HG03064 (cell line): ENCODE measurements at regions not wholly inside any gene's neighbourhood (a gene's known extent, or its start where the extent isn't known, plus 50 kb on each side); places are given as distances from the start of the nearest gene placed in this dataset.

Source experiments
- ATAC-seq: cut with Tn5 transposase; IDR thresholded peaks from one replicate; pipeline ENCODE4 v1.9.1; 2021; ENCODE audit warnings: low read depth; ENCODE audit not compliant: unreplicated experiment

DNA sequence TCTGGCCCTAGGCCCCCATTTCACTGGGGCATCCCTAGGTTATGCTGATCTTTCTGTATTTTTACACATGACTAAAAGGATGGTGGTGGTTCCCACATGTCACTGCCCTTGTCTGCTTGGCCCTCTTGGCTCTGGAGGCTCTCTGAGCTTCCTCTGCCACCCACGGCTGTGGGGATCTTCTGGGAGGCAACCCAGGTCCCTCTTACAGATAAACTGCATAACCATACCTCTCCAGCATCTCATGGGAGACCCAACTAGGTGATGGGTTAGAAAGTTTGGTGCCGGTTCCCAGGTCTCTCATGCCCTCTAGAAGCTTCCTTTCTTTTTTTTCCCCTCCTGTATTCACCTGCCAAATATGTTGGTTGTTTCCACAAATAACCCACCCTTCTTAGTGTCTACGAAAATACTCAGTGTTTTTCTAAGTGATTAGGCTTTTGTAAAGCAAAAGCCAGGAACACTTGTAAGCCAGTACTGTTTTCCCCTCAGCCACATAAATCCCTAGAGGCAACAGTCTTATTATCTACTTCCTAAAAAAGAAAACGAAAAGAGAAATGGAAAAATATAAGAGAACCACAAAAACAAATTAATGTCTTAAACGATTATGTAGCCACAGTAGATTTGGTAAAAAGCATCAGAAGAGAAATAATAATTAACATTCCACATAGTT lies 71.7 kb upstream of the SMLR1 start:
- ATAC-seq = no peak

DNA sequence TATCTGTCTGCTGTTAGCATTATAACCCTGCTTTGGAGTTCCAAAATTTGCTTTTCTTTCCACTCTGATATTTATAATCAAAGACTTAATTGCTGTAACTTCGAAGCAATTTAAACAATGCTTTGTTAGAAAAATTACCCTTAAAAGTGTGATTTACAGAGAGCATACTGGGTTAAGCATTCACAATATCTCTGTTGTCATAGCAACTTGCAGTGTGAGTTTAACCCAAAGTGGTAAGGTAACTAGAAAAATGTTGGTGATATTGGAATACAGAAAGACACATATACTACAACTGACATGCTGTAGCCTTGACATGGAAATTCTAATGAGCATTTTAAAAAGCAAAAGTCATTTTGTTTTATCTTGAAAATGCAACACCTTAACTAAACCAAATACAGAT lies 70.4 kb upstream of the SMLR1 start:
- no peak for ATAC-seq

DNA sequence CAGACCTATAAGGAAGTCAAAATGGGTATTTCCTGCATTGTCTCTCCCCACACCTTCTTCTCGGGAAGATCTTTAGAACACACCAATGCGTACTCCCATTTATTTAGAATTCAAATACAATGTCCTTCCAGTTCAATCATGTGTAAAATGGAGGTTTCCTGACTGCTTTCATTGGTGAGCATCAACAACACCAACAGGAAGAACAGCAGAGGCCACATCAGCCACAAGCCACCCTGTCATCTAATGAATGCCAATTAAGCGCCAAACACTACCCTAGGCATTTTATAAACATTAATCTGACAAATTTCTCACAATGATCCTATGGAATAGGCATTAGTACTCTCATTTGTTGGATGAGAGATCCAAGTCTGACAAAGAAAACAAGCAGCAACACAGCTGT lies 68.4 kb upstream of the SMLR1 start:
- no peak for ATAC-seq

DNA sequence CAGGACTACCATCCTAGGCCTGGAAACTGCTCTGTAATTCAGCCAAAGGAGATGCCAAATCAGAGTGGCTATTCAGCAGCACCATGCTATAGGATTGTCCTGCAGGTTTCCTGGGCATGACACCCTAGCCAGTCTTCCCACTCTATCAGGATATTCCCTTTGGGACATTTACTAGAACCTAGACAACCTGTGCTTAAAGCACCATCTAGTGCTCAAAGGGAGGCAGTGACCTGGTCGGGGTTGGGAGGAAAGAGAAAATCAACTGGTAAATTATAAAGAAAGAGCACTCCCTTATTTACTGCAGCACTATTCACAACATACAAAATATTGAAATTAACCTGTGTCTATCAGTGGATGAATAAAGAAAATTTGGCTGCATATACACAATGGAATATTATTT lies 67.2 kb upstream of the SMLR1 start:
- ATAC-seq = no peak

DNA sequence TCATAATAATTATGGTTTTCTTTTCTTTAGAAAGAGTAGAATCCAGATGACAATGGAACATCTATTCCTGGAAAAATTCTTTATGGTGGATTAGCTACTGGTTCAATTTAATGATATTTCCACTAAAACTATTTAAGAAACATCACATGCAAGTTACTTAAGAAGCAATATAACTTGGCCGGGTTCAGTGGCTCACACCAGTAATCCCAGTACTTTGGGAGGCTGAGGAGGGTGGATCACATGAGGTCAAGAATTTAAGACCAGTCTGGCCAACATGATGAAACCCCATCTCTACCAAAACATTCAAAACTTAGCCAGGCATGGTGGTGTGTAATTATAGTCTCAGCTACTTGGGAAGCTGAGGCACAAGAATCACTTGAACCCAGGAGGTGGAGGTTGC lies 65.9 kb upstream of the SMLR1 start:
- ATAC-seq = no peak

DNA sequence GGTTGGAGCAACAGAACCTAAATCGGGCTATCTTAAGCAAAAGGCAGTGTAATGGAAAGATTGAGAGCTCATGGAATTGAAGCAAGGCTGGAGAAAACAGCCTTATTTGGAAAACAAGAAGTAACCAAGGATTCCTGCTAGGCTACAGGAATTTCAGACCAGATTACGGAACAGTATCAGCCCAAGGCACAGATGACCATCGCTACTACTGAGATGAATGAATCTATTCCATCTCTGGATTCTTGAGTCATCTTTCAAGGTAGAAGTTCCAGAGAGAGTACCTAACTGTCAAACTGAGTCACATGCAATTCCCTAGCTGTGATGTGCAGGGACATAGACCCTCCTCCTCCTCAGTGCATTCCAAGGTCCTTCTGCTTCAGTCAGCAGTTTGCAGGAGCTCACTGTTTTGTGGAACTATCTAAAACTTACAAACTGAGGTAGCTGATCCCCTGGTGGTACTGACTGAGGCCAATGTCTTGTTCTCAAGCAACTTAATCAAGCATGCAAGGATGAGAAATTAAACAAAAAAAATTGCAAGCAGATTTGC lies 62.0 kb upstream of the SMLR1 start:
- ATAC-seq = no peak

DNA sequence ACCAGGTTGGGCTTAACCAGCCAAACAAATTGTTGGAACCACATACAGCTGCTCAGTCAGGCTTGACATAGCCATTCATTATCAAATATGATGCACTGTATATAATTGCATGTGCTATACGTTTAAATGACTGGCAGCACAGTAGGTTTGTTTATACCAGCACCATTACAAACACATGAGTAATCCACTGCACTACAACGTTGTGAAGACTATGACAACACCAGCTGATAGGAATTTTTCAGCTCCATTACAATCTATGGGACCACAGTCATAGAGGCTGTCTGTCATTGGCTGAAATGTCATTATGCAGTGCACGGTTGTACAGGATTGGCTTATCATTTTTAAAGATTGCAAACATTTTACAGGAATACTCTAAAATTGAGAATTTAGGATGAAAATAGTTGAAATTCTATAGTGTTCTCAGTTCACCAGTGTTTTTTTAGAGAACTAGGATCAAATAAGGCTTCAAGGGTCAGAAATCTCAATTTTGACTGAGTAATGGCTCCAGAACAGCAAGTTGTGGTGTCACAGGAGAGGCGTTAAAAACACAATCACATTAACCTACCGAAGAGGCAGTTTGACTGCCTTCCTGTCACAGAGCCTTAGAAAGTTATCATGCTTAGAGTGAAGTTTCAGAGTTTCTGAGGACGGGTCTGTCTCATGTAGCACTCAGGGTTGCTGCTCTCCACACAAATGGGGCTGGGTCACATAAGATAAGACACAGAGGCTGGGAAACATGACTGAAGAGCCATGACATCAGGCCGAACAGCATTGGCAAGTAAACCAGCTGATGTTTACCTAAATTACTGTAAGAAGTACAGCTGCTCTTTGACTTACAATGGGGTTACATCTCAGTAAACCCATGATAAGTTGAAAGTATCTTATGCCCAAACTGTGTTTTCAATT lies 60.7 kb upstream of the SMLR1 start:
- ATAC-seq = no peak

DNA sequence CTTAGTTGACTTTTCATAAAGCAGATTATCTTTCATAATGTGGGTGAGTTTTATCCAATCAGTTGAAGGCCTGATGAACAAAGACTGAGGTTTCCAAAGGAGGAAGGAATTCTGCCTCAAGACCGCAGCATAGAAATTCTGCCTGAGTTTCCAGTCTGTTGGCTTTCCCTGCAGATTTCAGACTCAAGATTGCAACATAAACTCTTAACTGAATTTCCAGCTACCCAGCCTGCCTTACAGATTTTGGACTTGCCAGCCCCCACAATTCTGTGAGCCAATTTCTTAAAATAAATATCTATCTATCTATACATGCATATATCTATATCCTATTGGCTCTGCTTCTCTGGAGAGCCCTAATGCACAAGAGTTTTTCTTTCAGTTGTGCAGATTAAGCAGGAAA lies 57.3 kb upstream of the SMLR1 start:
- no peak for ATAC-seq

DNA sequence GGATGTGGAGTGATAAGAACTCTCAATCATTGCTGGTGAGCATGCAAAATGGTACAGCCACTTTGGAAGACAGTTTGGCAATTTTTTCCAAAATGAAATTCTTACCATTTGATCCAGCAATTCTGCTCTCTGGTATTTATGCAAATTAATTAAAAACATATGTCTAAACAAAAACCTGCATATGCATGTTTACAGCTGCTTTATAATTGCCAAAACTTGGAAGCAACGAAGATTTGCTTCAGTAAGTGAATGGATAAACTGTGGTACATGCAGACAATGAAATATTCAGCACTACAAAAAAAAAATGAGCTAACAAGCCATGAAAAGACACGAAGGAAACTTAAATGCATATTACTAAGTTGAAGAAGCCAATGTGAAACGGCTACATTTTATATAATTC lies 55.5 kb upstream of the SMLR1 start:
- ATAC-seq = no peak

DNA sequence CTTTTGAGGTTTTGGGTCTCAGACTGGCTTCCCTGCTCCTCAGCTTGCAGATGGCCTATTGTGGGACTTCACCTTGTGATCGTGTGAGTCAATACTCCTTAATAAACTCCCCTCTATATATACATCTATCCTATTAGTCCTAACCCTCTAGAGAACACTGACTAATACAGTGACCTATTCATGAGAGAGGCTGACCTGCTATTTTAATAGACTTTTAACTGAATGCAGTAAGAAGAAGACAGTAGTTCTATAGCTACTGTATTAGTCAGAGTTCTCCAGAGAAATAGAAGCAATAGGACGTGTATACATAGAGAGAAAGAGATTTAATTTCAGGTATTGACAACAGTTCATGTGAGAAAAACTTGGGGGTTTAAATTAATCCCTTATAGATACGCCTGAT lies 53.3 kb upstream of the SMLR1 start:
- ATAC-seq = no peak

DNA sequence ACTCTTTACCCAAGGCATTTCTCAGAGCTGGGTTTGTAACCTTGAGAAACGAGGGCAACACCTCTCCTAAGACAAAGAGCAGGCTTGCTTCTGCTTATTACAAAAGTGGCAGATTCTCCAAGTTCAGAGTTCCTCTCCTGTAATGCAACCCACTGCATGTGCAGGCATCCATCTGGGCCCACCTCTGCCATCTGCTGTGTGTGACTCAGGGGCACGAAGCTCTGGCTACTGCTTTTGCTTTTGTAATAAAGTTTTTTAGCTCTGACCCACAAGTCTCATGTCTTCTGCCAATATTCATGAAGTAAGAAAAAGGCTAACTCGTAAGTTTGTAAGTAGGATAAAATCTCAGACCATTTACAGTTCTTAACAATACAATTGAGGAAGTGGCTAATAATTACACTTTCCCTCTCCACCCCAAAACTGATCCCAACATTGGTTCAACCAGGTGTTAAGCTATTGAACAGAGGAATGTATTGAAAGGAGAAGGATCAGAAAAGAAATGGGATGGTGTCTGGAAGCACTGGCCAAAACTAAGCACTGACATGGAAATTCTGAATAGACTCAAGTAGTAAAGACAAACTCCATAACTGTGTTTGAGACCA lies 51.7 kb upstream of the SMLR1 start:
- no peak for ATAC-seq

DNA sequence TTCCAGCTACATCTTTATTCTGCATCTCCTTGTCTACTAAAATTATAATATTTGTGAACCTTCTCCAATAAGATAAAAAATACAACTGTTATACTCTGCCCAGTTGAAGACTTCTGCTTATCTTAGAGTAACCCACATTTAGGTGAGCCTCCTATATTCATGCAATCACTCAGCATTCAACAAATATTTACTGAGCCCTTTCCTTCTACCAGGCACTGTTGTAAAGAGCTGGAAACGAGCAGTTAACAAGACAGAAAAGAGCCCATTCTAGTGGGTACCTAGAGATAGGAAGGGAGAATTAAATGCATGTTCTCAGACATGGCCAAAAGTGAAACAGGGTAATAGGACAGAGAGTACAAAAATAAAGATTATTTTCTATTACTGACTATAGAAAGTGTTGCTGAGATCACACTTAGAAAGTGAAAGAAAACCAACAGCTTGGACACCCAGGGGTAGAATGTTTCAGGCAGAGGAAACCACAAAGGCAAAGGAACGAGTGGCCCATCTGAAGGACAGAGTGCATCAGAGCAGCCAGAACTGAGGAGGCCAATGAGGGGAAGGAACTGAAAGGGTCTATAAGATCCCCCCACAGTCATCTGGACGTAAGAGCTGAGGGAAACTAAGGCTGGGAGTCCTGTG lies 50.8 kb upstream of the SMLR1 start:
- ATAC-seq = peak; percentile 96
